ENCODE measurements at regions not wholly inside any gene's neighbourhood (a gene's known extent, or its start where the extent isn't known, plus 50 kb on each side); places are given as distances from the start of the nearest gene placed in this dataset.

DNA sequence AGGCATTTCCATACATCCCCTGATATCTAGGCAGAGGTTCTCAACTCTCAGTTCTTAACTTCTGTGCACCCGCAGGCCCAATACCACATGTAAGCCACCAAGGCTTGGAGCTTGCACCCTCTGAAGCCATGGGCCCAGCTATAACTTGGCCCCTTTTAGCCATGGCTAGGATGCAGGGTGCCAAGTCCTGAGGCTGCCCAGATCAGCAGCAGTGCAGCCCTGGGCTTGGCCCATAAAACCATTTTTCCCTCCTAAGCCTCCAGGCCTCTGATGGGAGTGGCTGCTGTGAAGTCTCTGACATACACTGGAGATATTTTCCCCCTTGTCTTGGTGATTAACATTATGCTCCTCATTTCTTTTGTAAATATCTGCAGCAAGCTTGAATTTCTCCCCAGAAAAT is 110.3 kb upstream of the CNTN1 start:
- TF ChIP-seq, protein P1, sequence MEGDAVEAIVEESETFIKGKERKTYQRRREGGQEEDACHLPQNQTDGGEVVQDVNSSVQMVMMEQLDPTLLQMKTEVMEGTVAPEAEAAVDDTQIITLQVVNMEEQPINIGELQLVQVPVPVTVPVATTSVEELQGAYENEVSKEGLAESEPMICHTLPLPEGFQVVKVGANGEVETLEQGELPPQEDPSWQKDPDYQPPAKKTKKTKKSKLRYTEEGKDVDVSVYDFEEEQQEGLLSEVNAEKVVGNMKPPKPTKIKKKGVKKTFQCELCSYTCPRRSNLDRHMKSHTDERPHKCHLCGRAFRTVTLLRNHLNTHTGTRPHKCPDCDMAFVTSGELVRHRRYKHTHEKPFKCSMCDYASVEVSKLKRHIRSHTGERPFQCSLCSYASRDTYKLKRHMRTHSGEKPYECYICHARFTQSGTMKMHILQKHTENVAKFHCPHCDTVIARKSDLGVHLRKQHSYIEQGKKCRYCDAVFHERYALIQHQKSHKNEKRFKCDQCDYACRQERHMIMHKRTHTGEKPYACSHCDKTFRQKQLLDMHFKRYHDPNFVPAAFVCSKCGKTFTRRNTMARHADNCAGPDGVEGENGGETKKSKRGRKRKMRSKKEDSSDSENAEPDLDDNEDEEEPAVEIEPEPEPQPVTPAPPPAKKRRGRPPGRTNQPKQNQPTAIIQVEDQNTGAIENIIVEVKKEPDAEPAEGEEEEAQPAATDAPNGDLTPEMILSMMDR (IDR thresholded peaks at IDR 0.05; ENCODE audit: partially characterized antibody, unreplicated experiment) = no peak
- Mint-ChIP-seq H3K9me3 (ENCODE audit: unreplicated experiment) (peaks cover 2% of the 10 kb centered on the region), H3K27ac (ENCODE audit: unreplicated experiment) (no peak overlapping the region), H3K4me3 (ENCODE audit: unreplicated experiment) (no peak overlapping the region), H3K4me1 (ENCODE audit: low read depth, unreplicated experiment) (no peaks in the 10 kb centered on the region), H3K36me3 (ENCODE audit: unreplicated experiment) (peaks cover 19% of the 10 kb centered on the region), H3K27me3 (ENCODE audit: unreplicated experiment) (no peaks in the 10 kb centered on the region)
- DNase-seq = no peak

DNA sequence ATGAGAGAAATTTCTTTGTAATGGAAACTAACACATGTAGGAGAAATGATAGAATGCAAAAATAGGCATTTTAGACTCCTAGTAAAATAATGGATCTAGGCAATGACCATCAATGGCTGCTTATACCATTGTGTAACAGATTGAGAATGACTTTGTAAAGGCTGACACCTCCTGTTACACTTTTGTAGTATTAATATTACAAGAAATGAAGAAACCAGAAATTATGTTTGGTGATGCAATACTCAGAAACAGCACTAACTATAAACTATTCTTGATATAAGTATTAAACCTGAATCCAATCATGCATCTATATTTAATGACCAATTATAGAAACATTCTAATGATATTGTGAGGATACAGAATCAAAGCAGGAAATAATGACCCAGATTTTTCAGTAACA is 108.5 kb upstream of the CNTN1 start:
- TF ChIP-seq, protein P1 (IDR thresholded peaks at IDR 0.05; ENCODE audit: partially characterized antibody, unreplicated experiment) = no peak
- Mint-ChIP-seq H3K4me1 (ENCODE audit: low read depth, unreplicated experiment) (no peaks in the 10 kb centered on the region), H3K27ac (ENCODE audit: unreplicated experiment) (no peak overlapping the region), H3K9me3 (ENCODE audit: unreplicated experiment) (peaks cover 2% of the 10 kb centered on the region), H3K27me3 (ENCODE audit: unreplicated experiment) (no peaks in the 10 kb centered on the region), H3K4me3 (ENCODE audit: unreplicated experiment) (no peak overlapping the region), H3K36me3 (ENCODE audit: unreplicated experiment) (peaks cover 19% of the 10 kb centered on the region)
- DNase-seq = no peak

DNA sequence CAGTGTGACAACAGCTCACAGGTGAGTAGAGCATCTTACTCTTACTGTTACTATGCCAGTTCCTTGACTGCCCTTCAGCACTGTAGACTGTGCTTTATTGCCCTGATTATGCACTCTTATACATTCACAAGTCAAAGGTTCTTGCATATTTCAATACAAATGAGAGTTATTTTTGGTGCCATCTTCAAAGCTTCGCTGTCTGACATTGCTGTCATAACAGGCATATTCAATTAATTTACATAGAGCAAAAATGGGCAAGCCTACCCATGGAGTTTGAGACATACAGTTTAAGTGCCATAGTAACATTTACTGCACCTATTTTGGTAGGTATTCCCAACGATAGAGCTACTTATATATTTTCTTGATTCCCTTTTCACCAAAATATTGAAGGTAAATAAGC is 107.5 kb upstream of the CNTN1 start:
- H3K27ac Mint-ChIP-seq (ENCODE audit: unreplicated experiment) = no peak overlapping the region
- no peaks in the 10 kb centered on the region for H3K4me1 Mint-ChIP-seq (ENCODE audit: low read depth, unreplicated experiment)
- no peaks in the 10 kb centered on the region for H3K27me3 Mint-ChIP-seq (ENCODE audit: unreplicated experiment)
- peaks cover 5% of the 10 kb centered on the region for H3K9me3 Mint-ChIP-seq (ENCODE audit: unreplicated experiment)
- H3K36me3 Mint-ChIP-seq (ENCODE audit: unreplicated experiment) = peaks cover 23% of the 10 kb centered on the region
- H3K4me3 Mint-ChIP-seq (ENCODE audit: unreplicated experiment) = no peak overlapping the region
- no peak for DNase-seq
- TF ChIP-seq, protein P1 (IDR thresholded peaks at IDR 0.05; ENCODE audit: partially characterized antibody, unreplicated experiment) = no peak

DNA sequence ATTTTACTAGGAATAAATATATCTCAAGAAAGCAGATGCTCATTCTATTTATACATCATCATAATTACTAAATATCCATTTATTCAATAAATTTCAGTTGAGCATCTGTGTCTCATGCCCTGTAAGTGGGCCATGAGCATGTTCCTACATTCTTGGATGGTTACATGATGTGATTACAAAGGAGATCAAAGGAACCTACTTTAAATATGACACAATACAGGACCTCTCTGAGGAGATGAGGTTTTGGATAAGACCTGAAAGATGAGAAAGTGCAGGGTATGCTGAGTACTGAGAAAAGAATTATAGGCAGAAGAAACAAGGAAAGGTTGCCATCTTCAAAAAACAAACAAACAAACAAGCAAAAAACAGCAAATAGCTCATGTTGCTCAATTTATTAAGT is 105.4 kb upstream of the CNTN1 start:
- peaks cover 24% of the 10 kb centered on the region for H3K36me3 Mint-ChIP-seq (ENCODE audit: unreplicated experiment)
- no peak overlapping the region for H3K27ac Mint-ChIP-seq (ENCODE audit: unreplicated experiment)
- H3K4me1 Mint-ChIP-seq (ENCODE audit: low read depth, unreplicated experiment) = no peaks in the 10 kb centered on the region
- H3K4me3 Mint-ChIP-seq (ENCODE audit: unreplicated experiment) = no peak overlapping the region
- DNase-seq = no peak
- H3K27me3 Mint-ChIP-seq (ENCODE audit: unreplicated experiment) = no peaks in the 10 kb centered on the region
- TF ChIP-seq, protein P1 (IDR thresholded peaks at IDR 0.05; ENCODE audit: partially characterized antibody, unreplicated experiment) = no peak
- H3K9me3 Mint-ChIP-seq (ENCODE audit: unreplicated experiment) = peaks cover 4% of the 10 kb centered on the region

DNA sequence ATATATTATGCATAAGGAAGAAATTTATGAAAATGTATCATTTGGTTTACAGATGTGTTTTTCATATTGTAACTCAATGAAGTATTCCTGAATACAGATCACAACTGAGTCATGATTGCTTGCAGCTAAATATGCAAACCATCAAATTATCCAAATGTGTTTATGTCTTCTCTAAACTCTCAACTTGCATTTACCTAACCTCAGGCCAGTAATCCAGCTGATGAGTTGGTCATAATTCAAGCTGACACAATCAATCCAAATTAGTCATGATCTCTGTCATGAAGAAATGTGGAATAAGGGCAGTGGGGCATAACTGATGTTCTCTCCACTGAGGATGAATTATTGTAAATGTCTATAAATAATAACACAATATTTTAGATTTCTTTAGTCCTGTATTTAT is 104.8 kb upstream of the CNTN1 start:
- Mint-ChIP-seq H3K36me3 (ENCODE audit: unreplicated experiment) (peaks cover 19% of the 10 kb centered on the region), H3K9me3 (ENCODE audit: unreplicated experiment) (peaks cover 4% of the 10 kb centered on the region), H3K27ac (ENCODE audit: unreplicated experiment) (no peak overlapping the region), H3K4me1 (ENCODE audit: low read depth, unreplicated experiment) (no peaks in the 10 kb centered on the region), H3K4me3 (ENCODE audit: unreplicated experiment) (no peak overlapping the region), H3K27me3 (ENCODE audit: unreplicated experiment) (no peaks in the 10 kb centered on the region)
- no peak for DNase-seq
- TF ChIP-seq, protein P1 (IDR thresholded peaks at IDR 0.05; ENCODE audit: partially characterized antibody, unreplicated experiment) = no peak

All from glutamatergic neuron (in vitro differentiated cells).